T-helper 1 cell treated with Interleukin-12 subunit alpha and Interleukin-12 subunit beta and Interleukin-4 antibody, amounts not matched to agents 30 μg/mL and 1 μg/mL, for 36 hours (primary cell): ENCODE measurements at regions not wholly inside any gene's neighbourhood (a gene's known extent, or its start where the extent isn't known, plus 50 kb on each side); places are given as distances from the start of the nearest gene placed in this dataset.
"Not testable (repeated sequence)": the region's sequence is repeated elsewhere in the genome, so short reads cannot be mapped to it uniquely, and the experiment has no call there.

ENCODE experiments used
- H3K27ac Mint-ChIP-seq: one replicate; pipeline ENCODE4 v1.8.0; 2021; ENCODE audit warnings: mild to moderate bottlenecking, mixed read lengths
- H3K27me3 Mint-ChIP-seq: one replicate; pipeline ENCODE4 v1.8.0; 2021; ENCODE audit warnings: low read depth, mixed read lengths
- H3K36me3 Mint-ChIP-seq: one replicate; pipeline ENCODE4 v1.8.0; 2021; ENCODE audit warnings: low read depth, mixed read lengths
- H3K4me1 Mint-ChIP-seq: one replicate; pipeline ENCODE4 v1.8.0; 2021; ENCODE audit warnings: low read depth, mixed read lengths
- H3K4me3 Mint-ChIP-seq: one replicate; pipeline ENCODE4 v1.8.0; 2021; ENCODE audit warnings: mild to moderate bottlenecking, moderate library complexity, mixed read lengths
- H3K9me3 Mint-ChIP-seq: one replicate; pipeline ENCODE4 v1.8.0; 2021; ENCODE audit warnings: mixed read lengths

GRCh38 chr2:129922571-129923264, 56.7 kb upstream of the RAB6C start:
- Mint-ChIP-seq H3K27me3 (peaks cover 35% of the 10 kb centered on the region), H3K4me1 (no peaks in the 10 kb centered on the region), H3K4me3 (no peak overlapping the region), H3K9me3 (peaks cover 17% of the 10 kb centered on the region), H3K27ac (no peak overlapping the region), H3K36me3 (no peaks in the 10 kb centered on the region)

- H3K4me1 Mint-ChIP-seq, result no peaks in the 10 kb centered on the region
- H3K4me3 Mint-ChIP-seq, result no peak overlapping the region
- H3K36me3 Mint-ChIP-seq, result no peaks in the 10 kb centered on the region
- no peak overlapping the region for H3K27ac Mint-ChIP-seq
- peaks cover 31% of the 10 kb centered on the region for H3K27me3 Mint-ChIP-seq
- H3K9me3 Mint-ChIP-seq, result peaks cover 9% of the 10 kb centered on the region
Observed at GRCh38 chr2:129923265-129924091, 56.0 kb upstream of the RAB6C start.

- not testable (repeated sequence) for H3K4me3 Mint-ChIP-seq, H3K9me3 Mint-ChIP-seq, H3K36me3 Mint-ChIP-seq, H3K27ac Mint-ChIP-seq, H3K4me1 Mint-ChIP-seq
- H3K27me3 Mint-ChIP-seq, result peaks cover 30% of the 10 kb centered on the region
Observed at GRCh38 chr2:129924115-129924514, 55.4 kb upstream of the RAB6C start.

- no peak overlapping the region for H3K4me3 Mint-ChIP-seq
- H3K27me3 Mint-ChIP-seq, result peaks cover 22% of the 10 kb centered on the region
Observed at GRCh38 chr2:129925381-129925780, 54.1 kb upstream of the RAB6C start.

GRCh38 chr2:129927696-129928095, 51.8 kb upstream of the RAB6C start:
- H3K9me3 Mint-ChIP-seq, result no peaks in the 10 kb centered on the region
- H3K27ac Mint-ChIP-seq, result no peak overlapping the region
- H3K4me1 Mint-ChIP-seq, result no peaks in the 10 kb centered on the region
- H3K4me3 Mint-ChIP-seq, result no peak overlapping the region
- no peaks in the 10 kb centered on the region for H3K36me3 Mint-ChIP-seq
- peaks cover 17% of the 10 kb centered on the region for H3K27me3 Mint-ChIP-seq

More at GRCh38 chr2:129925381-129925780, 54.1 kb upstream of the RAB6C start:
- H3K4me1 Mint-ChIP-seq, result no peaks in the 10 kb centered on the region
- no peaks in the 10 kb centered on the region for H3K36me3 Mint-ChIP-seq
- H3K27ac Mint-ChIP-seq, result no peak overlapping the region
- H3K9me3 Mint-ChIP-seq, result no peaks in the 10 kb centered on the region

GRCh38 chr2:129929321-129930290, 49.9 kb upstream of the RAB6C start:
- Mint-ChIP-seq H3K27ac (no peak overlapping the region), H3K4me1 (no peaks in the 10 kb centered on the region), H3K27me3 (peaks cover 21% of the 10 kb centered on the region), H3K36me3 (no peaks in the 10 kb centered on the region), H3K9me3 (no peaks in the 10 kb centered on the region), H3K4me3 (no peak overlapping the region)
